HepG2 (cell line): ENCODE measurements at regions not wholly inside any gene's neighbourhood (a gene's known extent, or its start where the extent isn't known, plus 50 kb on each side); places are given as distances from the start of the nearest gene placed in this dataset.
A peak's percentile ranks its signal among the peaks of the same experiment; 100 is the strongest.
"Not testable (repeated sequence)": the region's sequence is repeated elsewhere in the genome, so short reads cannot be mapped to it uniquely, and the experiment has no call there.

ENCODE experiments used
- ATAC-seq: fragments of 200-7000 bp; cut with Tn5 transposase; 3 replicates; pipeline ENCODE4 v1.9.1; 2020; ENCODE audit warnings: mild to moderate bottlenecking, moderate library complexity
- BruUV-seq: library from RNA; stranded (reverse); fragments of 400-500 nt; replicated peaks from 2 replicates; lab custom pipeline; 2021; lab: Mats Ljungman, UMichigan
- CTCF ChIA-PET: fragments of 300-600 bp; formaldehyde crosslinking; extraction: SDS; loops from one replicate; lab custom pipeline; 2021; ENCODE audit warnings: low total read pairs, inconsistent platforms, low intra/inter-chr PET ratio; lab: Yijun Ruan, JAX
- POLR2A ChIA-PET: fragments of 350-600 bp; sonication (Branson Sonifier 250); formaldehyde crosslinking; loops from one replicate; lab custom pipeline; 2020; ENCODE audit warnings: antibody characterized with exemption, inconsistent platforms; lab: Yijun Ruan, JAX
- DNase-seq: peaks from one replicate; pipeline ENCODE4 v3.0.0-alpha.2; 2015; ENCODE audit warnings: low spot score
- FAIRE-seq: peaks from 3 replicates; lab custom pipeline; 2011; peaks lifted over from hg19 to GRCh38; lab: Jason Lieb, UNC
- H2AFZ ChIP-seq: one replicate; pipeline ENCODE4 v1.6.1; 2011; ENCODE audit warnings: low read length, inconsistent platforms
- H3K27ac ChIP-seq: fragments of 300-600 bp; 3 replicates; pipeline ENCODE4 v1.8.0; 2011; ENCODE audit warnings: mixed run types, mild to moderate bottlenecking, mixed read lengths, low read length, inconsistent platforms; ENCODE audit not compliant: insufficient read depth; ENCODE audit errors: extremely low read length
- H3K27me3 ChIP-seq, 2 experiments: fragments of 200-600 bp in 1 of 2; 2 replicates in 1 of 2; 3 replicates in 1 of 2; pipeline versions ENCODE4 v1.6.0 to v1.8.0; 2011; ENCODE audit warnings: low read length in 2 of 2, mild to moderate bottlenecking in 2 of 2, moderate library complexity in 2 of 2, inconsistent platforms in 1 of 2; ENCODE audit not compliant: insufficient read depth in 2 of 2, control insufficient read depth in 1 of 2
- H3K36me3 ChIP-seq, 2 experiments: fragments of 200-600 bp in 1 of 2; replicated peaks in 1 of 2; 2 replicates in 1 of 2; 3 replicates in 1 of 2; pipeline versions ENCODE4 v1.5.1 to v1.8.0; 2011; ENCODE audit warnings: low read length in 2 of 2, inconsistent platforms in 1 of 2; ENCODE audit not compliant: insufficient read depth in 2 of 2, control insufficient read depth in 1 of 2
- H3K4me1 ChIP-seq: 2 replicates; pipeline ENCODE4 v1.5.1; 2012; ENCODE audit warnings: low read length, inconsistent platforms; ENCODE audit not compliant: insufficient read depth
- H3K4me2 ChIP-seq: 2 replicates; pipeline ENCODE4 v1.6.0; 2011; ENCODE audit warnings: low read depth, low read length, inconsistent platforms
- H3K4me3 ChIP-seq, 3 experiments: fragments of 200-600 bp in 1 of 3; sonication (generic), shearing (Covaris generic) in 1 of 3; replicated peaks in 1 of 3; 2 replicates each; pipeline ENCODE4 v1.5.1; 2011 to 2016; ENCODE audit warnings: low read length in 3 of 3, inconsistent platforms in 2 of 3, low read depth in 2 of 3, mild to moderate bottlenecking in 2 of 3, control low read depth in 1 of 3, mixed read lengths in 1 of 3; ENCODE audit not compliant: insufficient read depth in 1 of 3
- H3K79me2 ChIP-seq: one replicate; pipeline ENCODE4 v1.6.1; 2011; ENCODE audit warnings: low read length, inconsistent platforms; ENCODE audit not compliant: insufficient read depth
- H3K9ac ChIP-seq: 2 replicates; pipeline ENCODE4 v1.6.0; 2011; ENCODE audit warnings: mild to moderate bottlenecking, low read depth, low read length, inconsistent platforms; ENCODE audit not compliant: insufficient read depth
- H3K9me3 ChIP-seq: 2 replicates; pipeline ENCODE4 v1.5.1; 2012; ENCODE audit warnings: mild to moderate bottlenecking, low read length
- H4K20me1 ChIP-seq: 2 replicates; pipeline ENCODE4 v1.6.0; 2011; ENCODE audit warnings: inconsistent platforms, mild to moderate bottlenecking, low read length, moderate library complexity; ENCODE audit not compliant: insufficient read depth
- CBX1 ChIP-seq: IDR thresholded peaks from one replicate; pipeline ENCODE4 v1.6.1; 2016; ENCODE audit warnings: antibody characterized with exemption, low read depth
- CBX2 ChIP-seq, 2 experiments: fragments of 200-600 bp in 1 of 2; sonication (generic); formaldehyde crosslinking in 1 of 2; IDR thresholded peaks; 2 replicates each; pipeline versions ENCODE4 v1.7.0 to v1.8.1; 2018 to 2022; ENCODE audit warnings: low read depth in 2 of 2, low read length in 1 of 2, mild to moderate bottlenecking in 1 of 2, missing genetic modification reagents in 1 of 2
- CERS6 ChIP-seq: sonication (generic); formaldehyde crosslinking; IDR thresholded peaks from 2 replicates; pipeline ENCODE4 v1.5.0; 2020; ENCODE audit warnings: missing genetic modification reagents
- ETV5 ChIP-seq: IDR thresholded peaks from 2 replicates; pipeline ENCODE4 v1.6.1; 2018; ENCODE audit warnings: missing biosample characterization, missing genetic modification reagents, inconsistent platforms, borderline replicate concordance
- FOXK2 ChIP-seq: fragments of 450-650 bp; IDR thresholded peaks from 2 replicates; pipeline ENCODE4 v1.6.1; 2016
- HOXD1 ChIP-seq: sonication (generic); formaldehyde crosslinking; IDR thresholded peaks from 2 replicates; pipeline ENCODE4 v1.5.0; 2020; ENCODE audit warnings: missing genetic modification reagents
- KLF15 ChIP-seq: sonication (generic); formaldehyde crosslinking; IDR thresholded peaks from 2 replicates; pipeline ENCODE4 v1.8.1; 2023; ENCODE audit warnings: borderline replicate concordance, mild to moderate bottlenecking, inconsistent platforms, missing genetic modification reagents, mixed read lengths
- MIER2 ChIP-seq: IDR thresholded peaks from 2 replicates; pipeline ENCODE4 v1.6.1; 2016; ENCODE audit warnings: missing biosample characterization, missing genetic modification reagents
- NR2F6 ChIP-seq, 2 experiments: IDR thresholded peaks; 2 replicates each; pipeline ENCODE4 v1.6.1; 2016; ENCODE audit warnings: antibody characterized with exemption in 1 of 2, mild to moderate bottlenecking in 1 of 2
- SYNCRIP ChIP-seq: fragments of 200-400 bp; formaldehyde crosslinking; IDR thresholded peaks from 2 replicates; pipeline ENCODE4 v1.6.1; 2018; ENCODE audit warnings: mild to moderate bottlenecking, low read depth, low read length; ENCODE audit not compliant: insufficient read depth
- TEAD3 ChIP-seq: optimal IDR thresholded peaks from 2 replicates; pipeline ENCODE3; 2016; ENCODE audit warnings: borderline replicate concordance
- YY1 ChIP-seq: IDR thresholded peaks from 2 replicates; pipeline ENCODE4 v1.6.1; 2011; ENCODE audit warnings: low read length, low read depth, moderate library complexity, mild to moderate bottlenecking; ENCODE audit not compliant: insufficient read depth, insufficient replicate concordance
- ZBTB37 ChIP-seq: sonication (generic); formaldehyde crosslinking; IDR thresholded peaks from 2 replicates; pipeline ENCODE4 v1.4.0; 2020; ENCODE audit warnings: mild to moderate bottlenecking, missing genetic modification reagents
- ZFP36L2 ChIP-seq: sonication (generic); formaldehyde crosslinking; IDR thresholded peaks from 2 replicates; pipeline ENCODE4 v1.4.0; 2020; ENCODE audit warnings: missing genetic modification reagents
- ZNF205 ChIP-seq: IDR thresholded peaks from 2 replicates; pipeline ENCODE4 v1.6.1; 2018; ENCODE audit warnings: missing biosample characterization, missing genetic modification reagents
- ZNF670 ChIP-seq: sonication (generic); formaldehyde crosslinking; IDR thresholded peaks from 2 replicates; pipeline ENCODE4 v1.8.0; 2022; ENCODE audit warnings: mild to moderate bottlenecking, missing genetic modification reagents, borderline replicate concordance
- ZNF709 ChIP-seq: sonication (generic); formaldehyde crosslinking; IDR thresholded peaks from 2 replicates; pipeline ENCODE4 v1.5.0; 2020; ENCODE audit warnings: mild to moderate bottlenecking, missing genetic modification reagents
- WGBS: methylation state at CpG from one replicate; pipeline ENCODE4 v1.1.6; 2017; ENCODE audit warnings: low lambda C conversion rate; 5-methylcytosine and 5-hydroxymethylcytosine counted together
- in situ Hi-C: cut with HindIII; loops from 2 replicates; pipeline ENCODE4 v1.10.0; 2017; ENCODE audit warnings: low pct_unique_long_range_greater_than_20kb; ENCODE audit not compliant: extremely low pct_ligation_motif_present
- intact Hi-C: fragments of 100-400 bp; cut with micrococcal nuclease; formaldehyde crosslinking; loops from one replicate; pipeline ENCODE4 v1.10.0; 2022; ENCODE audit not compliant: unreplicated experiment

DNA sequence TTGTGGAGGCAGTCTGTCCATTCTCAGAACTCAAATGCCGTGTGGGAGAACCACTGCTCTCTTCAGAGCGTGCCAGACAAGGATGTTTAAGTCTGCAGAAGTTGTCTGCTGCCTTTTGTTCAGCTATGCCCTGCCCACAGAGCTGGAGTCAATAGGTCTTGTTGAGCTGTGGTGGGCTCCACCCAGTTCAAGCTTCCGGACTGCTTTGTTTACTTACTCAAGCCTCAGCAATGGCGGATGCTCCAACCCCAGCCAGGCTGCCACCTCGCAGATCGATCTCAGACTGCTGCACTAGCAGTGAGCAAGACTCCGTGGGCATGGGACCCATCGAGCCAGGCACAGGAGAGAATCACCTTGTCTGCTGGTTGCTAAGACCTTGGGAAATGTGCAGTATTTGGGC, 68.5 kb upstream of the UBQLN2 start:
- H3K4me2 ChIP-seq, H4K20me1 ChIP-seq, H3K79me2 ChIP-seq, in situ Hi-C loops, H3K4me3 ChIP-seq, H3K36me3 ChIP-seq, H3K4me1 ChIP-seq, POLR2A ChIA-PET, CTCF ChIA-PET, H3K27ac ChIP-seq: not testable (repeated sequence)
- WGBS, result no CpG with 5 or more reads among the region's 8 CpGs
- peak; percentile 24 for TF ChIP-seq YY1
- TF ChIP-seq, all 625 proteins: peak for 1; not testable (repeated sequence) for 624
- BruUV-seq, DNase-seq, FAIRE-seq, intact Hi-C loops, ATAC-seq, H2AFZ ChIP-seq, H3K27me3 ChIP-seq, H3K9me3 ChIP-seq, H3K9ac ChIP-seq: not testable (repeated sequence)

DNA sequence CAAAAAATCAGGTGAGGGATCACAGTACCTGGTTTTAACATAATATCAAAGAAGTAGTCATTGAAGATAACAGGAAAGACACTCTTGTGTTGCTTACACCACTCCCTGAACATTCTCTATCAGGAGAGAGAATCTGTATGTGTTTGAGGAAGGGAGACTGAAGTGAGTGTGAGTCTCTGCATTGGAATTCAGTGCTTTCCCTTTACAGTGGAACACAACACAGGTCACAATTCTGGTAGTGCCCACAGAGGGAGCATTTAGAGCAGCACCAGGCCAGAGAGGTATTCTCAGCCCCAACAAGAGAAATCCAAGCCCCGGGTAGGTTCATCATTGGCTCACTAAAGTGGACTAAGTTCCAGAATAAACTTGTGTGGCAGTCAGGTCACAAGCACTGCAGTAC, 64.7 kb upstream of the UBQLN2 start:
- Histone ChIP-seq H3K4me2 (no peak overlapping the region), H3K27ac (no peak overlapping the region), H2AFZ (no peak overlapping the region), H4K20me1 (no peaks in the 10 kb centered on the region), H3K4me1 (no peaks in the 10 kb centered on the region), H3K9me3 (no peaks in the 10 kb centered on the region), H3K36me3 (no peaks in the 10 kb centered on the region), H3K4me3 (no peak overlapping the region), H3K9ac (no peak overlapping the region), H3K79me2 (no peaks in the 10 kb centered on the region), H3K27me3 (no peaks in the 10 kb centered on the region)
- DNase-seq, result no peak
- TF ChIP-seq MIER2 (CRISPR knock-in tag), result no peak
- TF ChIP-seq CERS6 (CRISPR knock-in tag), result no peak
- no peak for TF ChIP-seq KLF15 (CRISPR knock-in tag)
- no peak for TF ChIP-seq CBX1
- TF ChIP-seq ETV5 (CRISPR knock-in tag), result no peak
- no peak for TF ChIP-seq FOXK2
- TF ChIP-seq ZBTB37 (CRISPR knock-in tag), result no peak
- TF ChIP-seq ZNF205 (CRISPR knock-in tag), result no peak
- TF ChIP-seq CBX2 (IDR thresholded peaks at IDR 0.05; ENCODE audit: low read depth, low read length), result no peak
- TF ChIP-seq CBX2 (CRISPR knock-in tag; IDR thresholded peaks at IDR 0.05; ENCODE audit: low read depth), result no peak
- no peak for TF ChIP-seq ZFP36L2 (CRISPR knock-in tag)
- no peak for TF ChIP-seq HOXD1 (CRISPR knock-in tag)
- no peak for TF ChIP-seq SYNCRIP
- TF ChIP-seq NR2F6 (IDR thresholded peaks at IDR 0.05), result no peak
- no peak for TF ChIP-seq NR2F6 (CRISPR knock-in tag; IDR thresholded peaks at IDR 0.05)
- no peak for TF ChIP-seq ZNF709 (CRISPR knock-in tag)
- TF ChIP-seq TEAD3 (CRISPR knock-in tag), result no peak
- TF ChIP-seq ZNF670 (CRISPR knock-in tag), result no peak
- no peak for FAIRE-seq
- no CpG with 5 or more reads among the region's 1 CpG for WGBS
- intact Hi-C loops, result no loop called here
- ChIA-PET POLR2A (no interaction called here), CTCF (no interaction called here)
- no peak for ATAC-seq
- BruUV-seq, result no TSS peak
- in situ Hi-C loops, result no loop called here
